GM12874 (cell line): ENCODE measurements at regions not wholly inside any gene's neighbourhood (a gene's known extent, or its start where the extent isn't known, plus 50 kb on each side); places are given as distances from the start of the nearest gene placed in this dataset.
A peak's percentile ranks its signal among the peaks of the same experiment; 100 is the strongest.

ENCODE experiments used
- TF ChIP-seq, protein P1 (sequence below): IDR thresholded peaks from 2 replicates; pipeline ENCODE4 v1.5.1; 2011; ENCODE audit warnings: low read depth, mild to moderate bottlenecking, control low read depth, low read length, moderate library complexity; ENCODE audit not compliant: insufficient read depth

- TF ChIP-seq, protein P1, sequence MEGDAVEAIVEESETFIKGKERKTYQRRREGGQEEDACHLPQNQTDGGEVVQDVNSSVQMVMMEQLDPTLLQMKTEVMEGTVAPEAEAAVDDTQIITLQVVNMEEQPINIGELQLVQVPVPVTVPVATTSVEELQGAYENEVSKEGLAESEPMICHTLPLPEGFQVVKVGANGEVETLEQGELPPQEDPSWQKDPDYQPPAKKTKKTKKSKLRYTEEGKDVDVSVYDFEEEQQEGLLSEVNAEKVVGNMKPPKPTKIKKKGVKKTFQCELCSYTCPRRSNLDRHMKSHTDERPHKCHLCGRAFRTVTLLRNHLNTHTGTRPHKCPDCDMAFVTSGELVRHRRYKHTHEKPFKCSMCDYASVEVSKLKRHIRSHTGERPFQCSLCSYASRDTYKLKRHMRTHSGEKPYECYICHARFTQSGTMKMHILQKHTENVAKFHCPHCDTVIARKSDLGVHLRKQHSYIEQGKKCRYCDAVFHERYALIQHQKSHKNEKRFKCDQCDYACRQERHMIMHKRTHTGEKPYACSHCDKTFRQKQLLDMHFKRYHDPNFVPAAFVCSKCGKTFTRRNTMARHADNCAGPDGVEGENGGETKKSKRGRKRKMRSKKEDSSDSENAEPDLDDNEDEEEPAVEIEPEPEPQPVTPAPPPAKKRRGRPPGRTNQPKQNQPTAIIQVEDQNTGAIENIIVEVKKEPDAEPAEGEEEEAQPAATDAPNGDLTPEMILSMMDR = peak; percentile 22; the same call in 1 of the 2 replicates
These were observed 95.7 kb downstream of the MTNR1B start for GRCh38 chr11:93065074-93065674.

DNA sequence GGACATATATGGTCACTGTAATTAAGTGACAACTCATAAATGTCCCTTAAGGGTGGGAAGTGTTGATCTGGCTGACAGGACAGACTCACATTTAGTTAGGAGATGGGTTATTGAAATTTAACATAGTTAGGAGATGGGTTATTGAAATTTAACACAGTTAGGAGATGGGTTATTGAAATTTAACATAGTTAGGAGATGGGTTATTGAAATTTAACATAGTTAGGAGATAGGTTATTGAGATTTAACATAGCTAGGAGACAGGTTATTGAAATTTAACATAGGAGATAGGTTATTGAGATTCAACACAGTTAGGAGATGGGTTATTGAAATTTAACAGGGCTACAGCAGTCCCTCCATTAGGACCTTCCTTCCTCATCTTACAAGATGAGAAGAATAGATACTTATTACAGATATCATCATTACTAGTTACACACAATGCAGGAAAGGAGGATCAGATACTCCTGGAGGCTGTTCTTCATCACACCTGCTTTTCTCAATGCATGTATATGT lies 98.5 kb downstream of the MTNR1B start:
- TF ChIP-seq, protein P1 = no peak

DNA sequence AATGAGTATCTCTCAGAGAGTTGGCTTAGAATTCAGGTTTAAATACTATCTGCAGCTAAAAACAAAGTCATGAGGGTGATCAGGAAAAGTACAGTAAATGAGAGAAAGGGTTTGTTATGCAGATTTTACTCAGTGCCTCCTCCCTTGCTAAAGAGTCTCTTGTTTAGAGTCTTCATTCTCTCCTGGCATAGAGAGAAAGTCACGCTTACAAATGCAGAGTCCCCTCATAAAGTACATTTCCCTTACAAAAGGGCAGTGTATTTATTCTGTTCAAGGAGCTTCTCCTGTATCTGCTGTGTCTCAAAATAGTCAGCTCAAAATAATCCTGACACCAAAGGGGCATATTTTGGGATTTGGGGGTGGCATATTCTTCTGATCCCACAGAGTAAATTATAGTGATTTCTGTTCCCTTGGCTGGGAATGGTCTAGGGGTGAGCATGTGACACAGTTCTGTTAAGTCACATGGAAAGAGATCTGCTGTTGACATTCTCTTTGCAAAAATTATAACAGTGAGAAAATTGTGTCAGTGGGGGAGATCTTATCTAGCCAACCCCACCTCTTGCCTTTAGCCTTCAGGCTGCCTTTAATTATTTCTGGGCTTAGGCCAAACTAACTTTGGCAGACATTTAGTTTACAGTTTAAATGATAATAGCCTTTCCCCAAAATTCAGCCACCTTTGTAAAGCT lies 102.9 kb downstream of the MTNR1B start:
- TF ChIP-seq, protein P1 = no peak

- TF ChIP-seq, protein P1 = no peak
These were observed 103.6 kb downstream of the MTNR1B start for GRCh38 chr11:93073026-93073425.

- TF ChIP-seq, protein P1 = no peak
These were observed 104.2 kb downstream of the MTNR1B start for GRCh38 chr11:93073508-93074280.

DNA sequence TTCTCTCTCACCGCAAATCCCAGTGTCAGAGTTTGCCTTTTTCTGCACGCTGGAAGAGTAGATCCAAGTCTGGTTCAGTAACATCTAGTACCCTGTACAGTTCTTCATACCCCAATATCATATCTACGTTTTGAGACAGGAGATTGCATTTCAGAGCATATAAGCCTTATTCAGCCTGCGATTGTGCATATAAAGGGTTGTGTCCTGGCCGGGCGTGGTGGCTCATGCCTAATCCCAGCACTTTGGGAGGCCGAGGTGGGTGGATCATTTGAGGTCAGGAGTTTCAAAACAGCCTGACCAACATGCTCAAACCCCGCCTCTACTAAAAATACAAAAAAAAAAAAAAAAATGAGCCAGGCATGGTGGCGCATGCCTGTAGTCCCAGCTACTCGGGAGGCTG lies 104.9 kb downstream of the MTNR1B start:
- TF ChIP-seq, protein P1 = no peak

DNA sequence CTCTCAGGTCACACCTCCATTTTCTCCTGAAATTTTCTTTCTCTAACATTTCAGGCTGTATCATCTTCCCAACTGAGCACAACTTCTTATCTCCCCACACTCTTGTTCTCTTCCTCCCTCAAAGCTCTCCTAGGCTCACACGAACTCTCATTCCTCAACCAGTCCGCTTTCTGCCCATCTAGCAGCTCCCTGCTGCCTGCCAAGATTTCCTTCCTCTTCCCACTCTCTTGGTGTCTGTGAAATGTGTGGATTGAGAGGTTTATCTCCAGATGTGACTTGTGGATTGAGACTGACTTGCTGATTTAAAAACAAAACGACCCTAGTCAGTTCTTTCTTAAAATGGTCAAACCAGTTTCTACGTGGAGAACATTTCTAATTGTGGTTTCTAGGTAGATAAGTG lies 106.3 kb downstream of the MTNR1B start:
- TF ChIP-seq, protein P1 = no peak
